Mucosa of gallbladder (tissue), 1 donor: ENCODE measurements at regions not wholly inside any gene's neighbourhood (a gene's known extent, or its start where the extent isn't known, plus 50 kb on each side); places are given as distances from the start of the nearest gene placed in this dataset.
"Not testable (repeated sequence)": the region's sequence is repeated elsewhere in the genome, so short reads cannot be mapped to it uniquely, and the experiment has no call there.

Experiments
- DNase-seq: peaks from one replicate; pipeline ENCODE4 v3.0.0-alpha.2; 2020; ENCODE audit warnings: low spot score
- donor health status: DM: no; HTN: no; CAD: no.

- DNase-seq: no peak
Observed at GRCh38 chr3:164748626-164749025, 329.7 kb downstream of the SI start.

GRCh38 chr3:164741869-164742268 is 336.4 kb downstream of the SI start:
- DNase-seq: no peak

- no peak for DNase-seq
Observed at GRCh38 chr3:164737174-164737573, 341.1 kb downstream of the SI start.

GRCh38 chr3:164732166-164732565 is 346.1 kb downstream of the SI start:
- no peak for DNase-seq

- no peak for DNase-seq
Observed at GRCh38 chr3:164730815-164731360, 347.4 kb downstream of the SI start.

DNA sequence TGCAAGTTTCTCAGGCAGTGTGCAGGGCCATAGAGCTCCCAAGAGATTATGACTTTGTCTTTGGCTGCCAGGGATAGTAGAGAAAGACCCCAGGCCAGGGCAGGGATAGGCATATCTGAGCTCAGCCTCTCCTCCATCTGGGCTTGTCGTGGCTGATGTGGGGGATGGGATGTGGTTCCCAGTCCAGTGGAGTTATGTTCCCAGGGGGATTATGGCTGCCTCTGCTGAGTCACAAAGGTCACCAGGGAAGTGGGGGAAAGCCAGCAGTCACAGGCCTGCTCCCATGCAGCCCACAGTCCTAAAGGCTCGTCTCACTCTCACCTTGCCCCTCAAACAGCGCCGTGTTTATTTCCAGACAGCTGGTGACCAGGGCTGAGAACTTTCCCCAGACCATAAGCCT is 354.9 kb downstream of the SI start:
- DNase-seq: no peak

GRCh38 chr3:164702808-164703207 is 375.5 kb downstream of the SI start:
- DNase-seq: not testable (repeated sequence)

DNA sequence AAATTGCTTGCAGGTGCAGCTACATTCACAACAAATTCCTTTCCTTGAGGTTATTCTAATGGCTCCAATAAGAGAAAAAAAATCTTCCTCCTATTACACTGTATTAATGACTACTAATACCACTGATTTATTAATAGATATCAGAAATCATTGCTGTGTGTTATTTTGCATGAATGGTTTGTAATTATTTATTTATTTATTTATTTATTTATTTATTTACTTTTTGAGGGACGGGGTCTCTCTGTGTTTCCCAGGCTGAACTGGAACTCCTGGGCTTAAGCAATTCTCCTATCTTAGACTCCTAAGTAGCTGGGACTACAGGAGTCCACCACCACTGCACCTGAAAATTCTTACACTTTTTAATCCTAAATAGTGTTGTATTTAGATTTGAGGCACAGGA is 390.4 kb downstream of the SI start:
- DNase-seq: no peak

- DNase-seq: no peak
Observed at GRCh38 chr3:164687211-164687610, 391.1 kb downstream of the SI start.

GRCh38 chr3:164683489-164683888 is 394.8 kb downstream of the SI start:
- no peak for DNase-seq

DNA sequence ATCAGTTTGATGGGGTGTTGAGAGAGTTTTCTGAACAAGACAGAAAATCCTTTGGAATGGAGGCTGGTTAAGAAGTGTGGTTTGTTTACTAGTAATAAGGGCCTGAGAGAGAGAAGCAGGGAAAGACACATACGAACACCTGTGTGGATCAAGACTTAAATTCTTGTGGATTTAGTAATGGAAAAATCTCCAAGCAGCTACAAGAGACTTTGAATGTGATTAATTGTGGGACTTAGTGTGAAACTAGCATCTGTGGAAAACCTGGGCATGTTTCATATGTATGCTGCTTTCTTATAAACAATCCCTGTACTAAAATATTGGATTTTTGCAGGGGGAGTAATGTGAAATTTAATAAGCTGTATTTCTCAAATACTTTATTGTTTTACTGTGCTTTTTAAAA is 399.1 kb downstream of the SI start:
- DNase-seq: no peak

DNA sequence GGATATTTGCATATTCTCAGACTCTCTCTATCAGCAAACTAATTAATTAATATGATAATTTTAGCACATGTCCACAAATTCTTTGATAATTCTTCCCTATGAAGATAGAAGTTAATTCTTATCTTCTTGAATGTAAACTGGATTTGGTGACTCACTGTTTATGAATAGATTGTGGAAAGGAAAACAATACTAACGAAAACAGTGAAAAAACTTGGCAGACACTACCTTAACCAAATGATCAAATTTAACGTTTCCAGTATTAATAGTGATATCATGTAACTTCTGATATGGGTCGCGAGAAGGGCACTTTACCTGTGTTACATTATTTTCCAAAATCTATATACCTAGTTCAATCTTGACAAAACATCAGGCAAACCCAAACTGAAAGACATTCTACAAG is 401.0 kb downstream of the SI start:
- no peak for DNase-seq

DNA sequence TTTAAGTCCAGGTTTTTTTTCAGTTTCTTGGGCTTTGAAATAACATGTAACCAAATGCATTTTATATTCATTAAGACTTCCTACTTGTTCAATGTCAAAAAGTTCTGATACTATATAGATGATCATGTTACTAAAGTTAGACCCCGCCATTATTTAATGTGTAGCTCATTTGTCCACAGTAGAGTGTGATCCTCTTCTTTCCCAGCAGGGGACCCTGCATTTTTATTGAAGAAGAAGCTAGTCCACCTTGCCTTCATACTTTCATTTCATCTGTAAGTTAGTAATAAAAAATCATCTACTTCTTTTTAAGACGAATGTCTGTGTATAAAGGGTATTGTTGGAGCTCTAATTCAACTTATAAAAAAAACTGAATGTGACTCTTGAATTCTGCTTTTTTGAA is 404.6 kb downstream of the SI start:
- no peak for DNase-seq

GRCh38 chr3:164658125-164658524 is 420.2 kb downstream of the SI start:
- no peak for DNase-seq

- no peak for DNase-seq
Observed at GRCh38 chr3:164657631-164658030, 420.7 kb downstream of the SI start.

GRCh38 chr3:164655462-164655861 is 422.8 kb downstream of the SI start:
- DNase-seq: no peak

DNA sequence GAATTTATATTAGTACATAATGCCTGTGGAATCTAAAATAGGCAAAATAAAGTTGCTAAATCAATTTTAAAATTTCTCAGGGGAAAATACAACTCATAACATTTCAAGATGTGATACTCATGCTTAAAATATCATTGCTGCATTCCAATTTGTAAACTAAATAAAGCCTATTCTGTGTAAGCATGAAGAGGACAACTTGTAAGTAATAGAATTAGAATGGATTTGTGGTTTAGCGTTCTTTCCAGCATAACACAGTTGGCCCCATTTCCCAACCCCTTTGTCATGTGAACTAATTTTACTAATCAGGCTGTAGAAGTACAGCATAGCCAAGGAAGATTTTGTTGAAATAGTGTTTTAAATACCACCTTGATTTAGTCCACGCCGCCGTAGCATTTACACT is 437.2 kb downstream of the SI start:
- DNase-seq: no peak

DNA sequence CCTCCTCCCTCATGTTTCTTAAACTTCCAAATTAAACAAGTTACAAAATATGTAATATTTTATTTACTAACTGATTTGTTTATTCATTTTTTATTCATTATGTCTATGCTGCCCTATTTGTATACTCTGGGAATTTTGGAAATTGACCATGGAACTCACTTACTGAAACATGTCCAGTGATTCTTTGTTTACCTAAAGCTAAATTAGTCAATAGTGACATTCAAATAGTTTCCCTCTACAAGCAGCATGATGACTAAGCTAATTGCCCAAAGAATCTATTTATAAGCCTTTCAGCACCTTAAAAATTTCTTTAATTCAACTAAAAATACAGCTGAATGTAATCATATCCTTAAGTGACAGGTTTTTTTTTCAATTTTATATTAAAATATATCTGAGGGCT is 437.7 kb downstream of the SI start:
- DNase-seq: no peak

DNA sequence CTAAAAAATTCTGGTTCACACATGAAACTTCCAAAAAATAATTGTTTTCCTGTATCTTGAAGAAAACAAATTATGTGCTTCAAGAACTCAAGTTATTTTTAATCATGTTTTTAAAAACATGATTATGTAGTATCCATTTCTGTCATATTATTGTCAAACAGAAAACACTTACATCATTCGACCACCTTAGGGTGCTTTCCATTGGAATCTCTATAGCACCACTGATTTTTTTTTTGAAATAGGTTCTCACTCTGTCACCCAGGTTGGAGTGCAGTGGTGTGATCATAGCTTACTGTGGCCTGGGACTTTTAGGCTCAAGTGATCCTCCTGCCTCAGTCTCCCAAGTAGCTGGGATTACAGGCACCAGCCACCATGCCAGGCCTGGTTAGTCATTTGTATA is 457.3 kb downstream of the SI start:
- DNase-seq: no peak

DNA sequence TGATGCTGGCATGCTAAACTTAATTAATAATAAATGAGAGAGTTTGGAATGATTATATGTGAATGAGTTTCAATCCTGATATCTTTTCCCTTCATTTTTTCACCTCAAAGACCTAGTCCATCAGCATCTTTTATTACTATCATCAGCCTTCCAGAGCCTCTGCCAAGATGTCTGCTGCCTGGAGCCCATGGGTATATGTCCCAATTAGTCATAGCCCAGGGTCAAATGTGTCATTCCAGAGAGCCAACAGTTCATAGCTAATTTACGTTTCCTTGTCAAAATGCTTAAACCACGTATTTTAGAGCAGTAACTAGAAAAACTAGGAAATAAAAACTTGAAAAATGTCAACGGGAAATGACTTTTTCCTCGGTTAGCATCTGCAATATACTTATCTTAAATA is 457.9 kb downstream of the SI start:
- no peak for DNase-seq

DNA sequence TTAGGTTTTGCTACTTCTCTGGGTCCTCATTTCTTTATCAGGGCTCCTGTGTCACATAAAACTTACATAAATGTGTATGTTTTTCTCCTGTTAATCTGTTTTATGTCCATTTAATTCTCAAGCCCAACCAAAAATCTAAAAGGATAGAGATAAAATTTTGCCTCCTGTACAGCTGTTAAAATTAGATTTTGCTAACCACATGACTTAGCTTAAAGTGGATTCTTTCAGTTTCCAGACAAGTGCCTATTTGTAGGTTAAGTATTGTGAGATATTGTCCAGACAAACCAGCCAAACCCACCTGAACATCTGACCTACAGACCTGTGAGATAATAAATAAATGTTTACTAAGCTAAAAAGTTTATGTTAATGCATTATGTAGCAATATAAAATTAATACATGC is 465.5 kb downstream of the SI start:
- DNase-seq: no peak

- no peak for DNase-seq
Observed at GRCh38 chr3:164608554-164609276, 469.6 kb downstream of the SI start.

GRCh38 chr3:164604687-164605086 is 473.6 kb downstream of the SI start:
- DNase-seq: no peak

DNA sequence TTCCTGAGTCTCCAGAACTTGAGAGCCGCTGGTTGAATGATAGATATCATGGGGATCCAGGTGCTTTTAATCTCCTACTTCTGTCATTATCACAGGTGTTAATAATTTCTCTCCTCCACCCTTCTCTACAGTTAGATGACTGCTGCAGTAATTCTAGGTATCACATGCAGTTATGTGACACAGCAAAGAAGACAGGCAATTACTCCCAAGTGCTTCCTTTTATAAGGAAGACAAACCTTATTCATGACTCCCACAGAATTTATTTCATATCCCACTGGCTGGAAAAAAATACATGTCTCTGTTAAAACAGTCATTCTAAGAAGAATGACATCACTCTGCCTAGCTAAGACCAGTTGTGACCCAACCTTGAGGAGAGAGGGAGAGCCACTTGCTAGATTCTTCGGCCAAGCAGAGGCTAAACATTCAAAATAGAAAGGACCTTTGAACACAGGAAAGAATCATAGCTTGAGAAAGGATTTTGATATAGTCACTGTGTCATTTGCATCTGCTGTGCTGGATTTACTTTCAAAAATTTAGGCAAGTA is 500.6 kb downstream of the SI start:
- no peak for DNase-seq
